GM21515 (cell line): ENCODE measurements at regions not wholly inside any gene's neighbourhood (a gene's known extent, or its start where the extent isn't known, plus 50 kb on each side); places are given as distances from the start of the nearest gene placed in this dataset.
"Not testable (repeated sequence)": the region's sequence is repeated elsewhere in the genome, so short reads cannot be mapped to it uniquely, and the experiment has no call there.

ENCODE experiments used
- ATAC-seq: cut with Tn5 transposase; IDR thresholded peaks from one replicate; pipeline ENCODE4 v1.9.1; 2021; ENCODE audit not compliant: unreplicated experiment

DNA sequence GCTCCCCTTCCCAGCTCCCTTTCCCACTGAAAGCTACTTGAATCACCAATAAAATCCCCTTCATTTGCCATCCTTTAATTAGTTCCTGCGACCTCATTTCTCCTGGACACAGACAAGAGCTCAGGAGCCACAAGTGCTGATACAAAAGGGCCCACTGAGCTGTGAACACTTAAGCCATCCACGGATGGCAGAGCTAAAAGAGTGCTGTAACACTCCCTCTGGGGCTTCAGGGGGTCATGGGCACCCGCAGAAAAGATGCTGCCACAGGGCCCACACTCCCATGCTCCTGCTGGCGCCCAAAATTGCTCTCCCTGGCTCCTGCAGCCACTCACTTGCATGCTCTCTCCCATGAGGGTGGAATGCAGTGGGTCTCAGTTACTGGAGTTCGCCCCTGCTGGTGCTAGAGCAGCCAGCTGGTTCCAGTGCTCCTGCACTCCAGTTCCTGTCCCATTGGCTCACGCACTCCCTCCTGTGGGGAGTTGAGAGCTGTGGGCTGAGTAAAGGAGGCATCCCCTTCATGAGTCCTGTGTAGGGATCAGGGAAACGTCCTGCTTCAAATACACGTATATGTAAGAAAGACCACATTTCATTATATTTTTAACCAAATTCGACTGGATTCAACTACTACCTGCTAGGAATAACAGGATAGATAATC lies 1291.0 kb downstream of the ARAP2 start:
- no peak for ATAC-seq

DNA sequence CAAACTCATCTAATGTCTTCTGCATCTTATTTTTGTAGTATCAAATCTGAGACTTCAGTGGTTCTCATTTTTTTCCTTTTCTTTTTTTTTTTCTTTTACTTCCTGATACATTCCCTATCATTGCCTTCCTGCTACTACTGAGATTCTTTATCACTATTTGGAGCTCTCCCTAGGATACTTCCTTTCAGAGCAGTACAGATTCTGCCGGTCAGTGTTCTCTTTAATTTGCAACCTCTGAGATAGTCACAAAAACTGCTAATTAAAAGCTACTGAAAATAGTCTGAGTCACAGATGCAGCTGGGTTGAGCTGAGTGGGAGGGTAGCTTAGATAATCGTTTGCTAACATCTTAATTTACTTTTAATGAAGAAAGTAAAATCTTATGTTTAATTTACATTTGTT lies 1279.7 kb downstream of the ARAP2 start:
- ATAC-seq: no peak

DNA sequence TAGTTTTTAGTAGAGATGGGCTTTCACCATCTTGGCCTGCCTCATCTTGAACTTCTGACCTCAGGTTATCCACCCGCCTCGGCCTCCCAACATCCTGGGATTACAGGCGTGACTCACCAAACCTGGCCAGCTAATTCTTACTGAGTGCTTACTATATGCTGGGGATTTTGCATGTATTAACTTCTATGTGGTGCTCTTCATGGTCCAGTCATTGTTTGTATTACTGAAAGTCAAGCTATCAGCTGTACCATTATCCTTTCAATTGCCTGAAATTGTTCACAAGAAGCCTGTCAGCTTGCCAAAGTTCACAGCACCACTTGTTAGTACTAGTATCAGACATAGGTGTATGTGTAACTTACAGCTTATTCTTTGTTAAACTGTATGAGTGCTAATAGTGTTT lies 1272.1 kb downstream of the ARAP2 start:
- ATAC-seq: no peak

DNA sequence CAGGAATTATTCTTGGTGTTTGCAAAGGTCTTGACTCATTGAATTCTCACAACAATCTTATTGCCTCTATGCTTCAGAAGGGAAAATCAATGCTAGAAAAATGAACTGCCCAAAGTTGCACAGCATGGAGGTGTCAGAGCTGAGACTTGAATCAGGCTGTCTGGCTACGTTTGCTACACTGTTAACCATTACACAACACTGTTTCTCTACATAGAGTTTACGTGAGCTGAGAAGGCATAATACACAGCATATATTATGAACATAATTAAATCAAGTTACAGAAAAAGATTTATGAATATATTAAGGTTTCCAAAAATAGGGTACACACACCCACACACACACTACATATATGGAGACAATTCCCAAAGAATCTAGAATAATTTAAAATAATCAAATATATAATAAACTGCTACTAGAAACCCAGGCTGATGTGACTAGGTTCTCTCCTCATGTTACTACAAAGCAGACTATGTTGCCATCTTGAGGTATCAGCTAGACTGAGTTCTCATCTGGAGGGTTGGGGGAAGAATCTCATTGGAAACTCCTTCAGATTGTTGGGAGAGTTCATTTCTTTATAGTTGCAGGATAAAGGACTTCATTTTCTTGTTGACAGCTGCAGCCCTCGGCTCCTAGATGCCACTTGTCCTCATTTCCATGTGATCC lies 1270.5 kb downstream of the ARAP2 start:
- no peak for ATAC-seq

DNA sequence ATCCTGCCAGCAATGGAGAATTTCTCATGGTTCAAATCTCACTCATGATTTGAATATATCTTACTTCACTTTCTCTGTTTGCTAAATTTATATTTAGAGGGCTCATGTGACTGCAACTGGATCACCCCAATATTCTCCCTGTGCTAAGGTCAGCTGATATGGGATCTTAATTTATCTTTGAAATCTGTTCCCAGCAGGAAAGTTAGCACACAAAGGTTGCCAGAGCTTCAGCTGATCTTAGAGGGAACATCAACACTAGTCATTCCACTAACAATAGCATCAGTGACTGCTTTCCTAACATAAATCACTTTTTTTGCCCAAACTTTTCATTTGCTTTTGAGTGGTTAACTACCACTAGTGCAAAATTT lies 1270.0 kb downstream of the ARAP2 start:
- ATAC-seq: no peak

DNA sequence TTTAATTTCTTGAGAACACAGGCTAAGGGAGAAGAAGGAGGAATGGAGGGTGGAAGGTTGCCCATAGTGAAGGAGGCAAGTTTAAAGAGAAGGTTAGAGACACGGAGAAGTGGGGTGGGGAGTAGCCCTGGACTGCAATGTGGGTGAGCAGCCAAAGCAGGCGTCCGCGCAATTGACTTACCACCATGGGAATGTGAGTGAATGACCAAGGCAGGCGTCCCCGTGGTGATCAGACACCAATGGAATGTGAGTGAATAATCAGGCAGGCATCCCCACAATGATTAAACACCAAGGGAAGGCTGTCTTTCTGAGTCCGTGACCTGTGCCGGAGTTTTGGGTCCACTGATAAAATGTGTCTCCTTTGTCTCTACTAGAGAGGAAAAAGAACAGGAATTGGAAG lies 1223.1 kb downstream of the ARAP2 start:
- not testable (repeated sequence) for ATAC-seq

DNA sequence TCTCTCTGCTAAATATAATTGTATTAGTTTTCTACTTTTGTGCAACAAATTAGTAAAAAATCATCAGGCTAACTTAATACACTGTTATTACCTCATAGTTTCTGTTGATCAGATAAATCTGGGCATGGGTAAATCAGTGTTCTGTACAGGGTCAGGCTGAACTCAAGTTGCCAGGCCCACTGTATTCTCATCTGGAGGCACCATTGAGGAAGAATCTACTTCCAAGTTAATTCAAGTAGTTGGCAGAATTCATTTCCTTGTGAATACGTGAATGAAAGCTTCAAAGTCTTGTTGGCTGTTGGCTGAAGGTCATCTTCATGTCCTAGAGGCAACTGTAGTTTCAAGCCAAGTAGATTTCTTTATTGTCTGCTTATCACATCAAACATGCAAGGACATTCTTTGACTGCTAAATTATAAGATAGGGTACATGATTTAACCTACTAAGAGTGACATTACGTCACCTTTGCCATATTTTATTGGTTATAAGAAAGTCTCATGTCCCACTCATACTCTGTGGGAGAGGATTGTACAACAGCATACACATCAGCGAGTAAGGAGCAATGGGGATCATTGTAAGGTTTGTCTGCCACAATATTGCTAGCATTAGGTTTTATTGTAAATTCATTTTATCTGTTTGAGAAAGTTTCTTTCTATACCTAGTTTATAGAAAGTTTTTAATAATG lies 1219.0 kb downstream of the ARAP2 start:
- no peak for ATAC-seq

DNA sequence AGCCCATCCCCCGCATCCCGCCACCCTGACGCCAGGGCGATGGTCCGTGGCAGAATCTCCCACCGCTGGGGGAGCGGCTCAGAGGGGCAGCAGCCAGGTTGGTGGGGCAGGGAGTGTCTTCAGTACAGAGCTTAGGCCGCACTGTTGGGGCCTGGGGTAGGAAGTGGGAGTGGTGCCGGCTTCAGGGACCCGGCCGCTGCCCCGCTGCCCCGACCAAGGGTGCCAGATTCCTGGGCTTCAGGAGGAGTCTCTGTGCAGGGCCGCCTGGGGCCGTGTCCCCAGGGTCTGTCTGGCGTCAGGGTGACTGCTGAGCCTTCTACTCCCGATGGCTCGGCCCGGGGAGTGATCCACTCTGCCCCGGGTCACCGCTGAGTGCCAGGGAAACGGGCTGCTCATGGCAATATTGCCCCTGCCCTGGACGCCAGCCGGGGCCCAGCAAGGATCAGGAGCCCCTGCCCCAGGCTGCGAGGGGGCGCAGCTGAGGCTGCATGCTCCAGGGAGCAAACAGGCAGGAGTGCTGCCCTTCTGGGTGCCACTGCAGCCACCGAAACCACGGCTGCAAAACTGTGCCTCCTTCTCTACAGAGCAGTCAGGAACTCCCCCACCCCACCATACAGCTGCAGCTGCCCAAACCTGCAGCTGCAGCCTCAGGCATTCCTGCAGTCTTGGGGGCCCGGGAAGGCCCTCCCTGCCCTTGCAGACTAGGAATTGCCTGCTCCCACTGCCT lies 1206.1 kb downstream of the ARAP2 start:
- ATAC-seq: no peak

DNA sequence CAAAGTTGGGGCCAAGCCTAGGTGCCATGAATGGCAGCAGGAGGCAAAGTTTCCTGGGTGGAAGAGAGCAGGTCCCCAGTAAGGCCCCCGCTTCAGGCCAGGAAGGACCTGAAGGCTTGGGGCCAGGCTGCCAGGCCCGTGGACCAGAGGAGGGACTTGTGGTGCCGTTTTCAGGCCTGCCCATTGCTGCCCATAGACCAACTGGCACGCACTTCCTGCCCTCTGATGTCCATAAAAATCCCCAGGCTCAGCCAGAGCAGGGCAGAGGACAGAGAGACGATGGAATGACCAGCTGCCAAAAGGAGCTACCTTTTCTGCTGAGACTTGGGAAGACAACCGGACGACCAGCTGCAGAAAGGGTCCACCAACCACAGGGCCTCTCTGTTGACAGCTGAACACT lies 1205.5 kb downstream of the ARAP2 start:
- ATAC-seq: no peak

DNA sequence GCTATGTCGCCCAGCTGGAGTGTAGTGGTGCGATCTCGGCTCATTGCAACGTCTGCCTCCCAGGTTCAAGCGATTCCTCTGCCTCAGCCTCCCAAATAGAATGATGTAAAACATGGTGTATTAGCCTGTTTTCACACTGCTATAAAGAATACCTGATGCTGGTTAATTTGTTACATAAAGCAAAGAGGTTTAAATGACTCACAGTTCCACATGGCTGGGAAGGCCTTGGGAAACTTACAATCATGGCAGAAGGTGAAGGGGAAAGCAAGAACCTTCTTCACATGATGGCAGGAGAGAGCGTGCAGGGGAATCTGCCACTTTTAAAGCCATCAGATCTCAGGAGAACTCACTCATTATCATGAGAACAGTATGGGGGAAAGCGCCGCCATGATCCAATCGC lies 1191.8 kb downstream of the ARAP2 start:
- no peak for ATAC-seq

DNA sequence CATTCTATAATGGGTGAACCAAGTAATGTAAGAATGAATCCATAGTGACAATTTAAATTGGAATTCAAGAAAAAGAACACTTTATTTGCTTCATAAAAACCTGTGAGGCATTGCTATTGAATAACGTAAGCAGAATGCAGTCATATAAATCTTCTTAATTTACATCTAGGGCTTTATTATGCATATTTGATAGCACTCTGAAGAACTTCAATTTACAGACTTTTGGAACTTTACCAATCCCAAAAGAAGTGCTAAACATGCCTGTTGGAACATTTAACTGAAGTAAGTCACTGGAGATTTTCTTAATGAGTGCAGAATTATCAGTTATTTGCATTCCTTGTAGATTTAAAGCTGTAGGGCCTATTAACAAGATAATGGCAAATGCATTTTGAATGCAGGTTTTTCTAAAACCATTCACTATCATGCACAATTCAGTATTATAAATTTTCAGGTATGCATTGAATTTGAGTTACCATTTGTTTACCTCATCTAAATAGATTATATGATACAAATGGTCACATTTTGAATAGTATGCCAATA lies 1181.2 kb downstream of the ARAP2 start:
- ATAC-seq: no peak

DNA sequence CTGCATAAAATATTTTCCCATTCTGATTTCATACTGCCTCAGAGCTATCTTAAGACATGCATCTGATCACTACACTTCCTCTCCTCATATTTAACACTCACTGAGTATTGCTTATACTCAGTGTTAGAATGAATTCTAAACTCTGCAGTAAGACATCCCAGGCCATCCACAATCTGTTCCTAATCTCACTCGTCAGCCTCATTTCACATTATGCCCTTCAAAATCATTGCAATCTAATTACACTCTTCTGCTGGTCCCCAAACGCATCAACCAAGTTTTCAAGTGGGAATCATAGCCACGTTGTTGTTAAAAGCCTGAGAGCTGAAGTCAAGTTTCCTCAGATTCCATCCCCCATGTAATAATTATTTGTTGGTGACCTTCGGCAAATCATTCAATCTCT lies 1177.9 kb downstream of the ARAP2 start:
- ATAC-seq: no peak

DNA sequence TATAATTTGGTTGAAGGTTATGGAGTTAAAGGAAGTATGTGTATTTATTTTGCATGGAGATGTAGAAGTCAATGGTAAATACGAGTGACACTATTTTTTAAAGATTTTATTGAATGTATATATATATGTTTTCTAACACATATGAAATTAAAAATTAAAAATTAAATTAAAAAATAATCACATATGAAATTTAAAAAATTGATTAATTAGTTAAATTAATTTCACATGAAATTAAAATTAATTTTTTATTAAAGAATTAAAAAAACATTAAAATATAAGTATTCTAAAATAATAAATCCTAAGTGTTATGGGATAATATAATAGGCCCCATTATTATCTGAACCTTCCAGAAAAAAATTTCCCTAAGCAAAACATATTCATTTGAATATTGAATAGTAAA lies 1163.5 kb downstream of the ARAP2 start:
- ATAC-seq: no peak

DNA sequence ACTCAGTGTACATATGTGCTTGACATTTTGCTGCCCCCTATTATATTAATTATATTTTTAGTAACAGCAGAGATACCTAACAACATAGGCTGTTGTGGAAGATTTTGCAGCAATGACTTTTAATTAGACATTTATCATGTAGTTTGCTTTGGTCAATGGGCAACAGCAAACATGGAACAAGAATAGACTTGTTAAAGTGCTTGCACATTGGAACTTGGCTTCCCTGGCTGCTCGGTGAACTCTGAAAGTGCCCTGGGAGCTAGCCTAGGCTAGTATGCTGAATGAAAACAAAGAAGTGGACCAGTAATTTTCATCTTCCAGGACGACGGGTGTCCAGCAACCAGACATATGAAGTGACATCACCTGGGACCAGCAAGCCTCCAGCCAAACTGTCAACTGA lies 1157.1 kb downstream of the ARAP2 start:
- ATAC-seq: no peak

DNA sequence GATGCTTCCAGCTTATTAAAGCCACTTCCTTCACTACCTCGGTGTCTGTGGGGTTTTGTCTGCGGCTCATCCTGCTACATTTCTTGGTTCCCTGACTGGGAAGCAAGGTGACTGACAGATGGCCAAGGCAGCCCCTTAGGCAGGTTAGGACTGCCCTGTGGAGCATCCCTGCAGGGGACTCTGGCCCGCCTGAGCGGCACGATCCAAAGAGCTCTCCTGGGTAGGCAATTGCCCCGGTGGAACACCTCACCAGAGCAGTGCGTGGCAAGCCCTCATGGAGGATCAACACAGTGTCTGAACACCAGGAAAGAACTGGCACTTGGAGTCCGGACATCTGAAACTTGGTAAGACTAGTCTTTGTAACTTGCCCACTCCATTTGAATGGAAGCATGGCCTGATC lies 1143.4 kb downstream of the ARAP2 start:
- no peak for ATAC-seq

DNA sequence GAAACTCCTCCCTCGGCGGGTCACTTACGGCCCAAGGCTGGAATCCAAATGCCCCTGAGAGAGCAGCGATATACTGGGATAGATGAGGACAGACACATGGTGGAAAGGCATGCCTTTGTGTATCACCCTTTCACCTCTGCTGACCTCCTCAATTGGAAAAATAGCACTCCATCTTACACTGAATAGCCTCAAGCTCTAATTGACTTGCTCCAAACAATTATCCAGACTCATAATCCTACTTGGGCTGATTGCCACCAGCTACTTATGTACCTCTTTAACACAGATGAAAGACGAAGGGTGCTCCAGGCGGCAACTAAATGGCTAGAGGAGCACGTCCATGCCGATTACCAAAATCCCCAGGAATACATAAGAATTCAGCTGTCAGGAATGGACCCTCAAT lies 1142.2 kb downstream of the ARAP2 start:
- ATAC-seq: no peak

DNA sequence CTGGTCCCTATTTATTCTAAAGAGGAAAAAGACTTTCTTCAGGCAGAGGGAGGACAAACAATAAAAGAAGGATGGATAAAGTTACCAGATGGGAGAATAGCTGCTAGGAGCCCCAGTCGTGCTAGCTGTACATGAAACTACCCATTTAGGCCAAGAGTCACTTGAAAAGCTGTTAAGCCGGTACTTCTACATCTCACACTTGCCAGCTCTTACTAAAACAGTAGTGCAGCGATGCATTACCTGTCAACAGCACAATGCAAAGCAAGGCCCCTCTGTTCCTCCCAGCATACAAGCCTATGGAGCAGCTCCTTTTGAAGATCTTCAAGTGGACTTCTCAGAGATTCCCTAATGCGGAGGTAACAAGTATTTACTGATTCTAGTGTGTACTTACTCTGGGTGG lies 1138.8 kb downstream of the ARAP2 start:
- no peak for ATAC-seq

DNA sequence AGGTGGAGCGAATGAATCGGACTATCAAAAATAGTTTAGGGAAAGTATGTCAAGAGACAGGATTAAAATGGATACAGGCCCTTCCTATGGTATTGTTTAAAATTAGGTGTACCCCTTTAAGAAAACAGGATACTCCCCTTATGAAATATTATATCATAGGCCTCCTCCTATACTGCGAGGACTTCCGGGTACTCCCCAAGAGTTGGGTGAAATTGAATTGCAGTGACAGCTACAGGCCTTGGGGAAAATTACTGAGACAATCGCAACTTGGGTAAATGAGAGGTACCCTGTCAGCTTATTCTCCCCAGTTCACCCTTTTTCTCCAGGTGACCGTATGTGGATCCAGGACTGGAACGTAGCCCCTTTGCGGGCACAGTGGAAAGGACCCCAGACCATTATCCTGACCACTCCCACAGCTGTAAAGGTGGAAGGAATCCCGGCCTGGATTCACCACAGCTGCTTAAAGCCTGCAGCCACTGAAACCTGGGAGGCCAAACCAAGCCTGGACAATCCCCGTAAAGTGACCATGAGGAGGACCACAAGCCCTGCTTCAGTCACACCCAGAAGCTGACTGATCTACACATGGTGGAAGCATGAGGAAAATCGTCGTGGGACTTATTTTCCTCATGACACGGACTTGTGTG lies 1138.1 kb downstream of the ARAP2 start:
- ATAC-seq: no peak

DNA sequence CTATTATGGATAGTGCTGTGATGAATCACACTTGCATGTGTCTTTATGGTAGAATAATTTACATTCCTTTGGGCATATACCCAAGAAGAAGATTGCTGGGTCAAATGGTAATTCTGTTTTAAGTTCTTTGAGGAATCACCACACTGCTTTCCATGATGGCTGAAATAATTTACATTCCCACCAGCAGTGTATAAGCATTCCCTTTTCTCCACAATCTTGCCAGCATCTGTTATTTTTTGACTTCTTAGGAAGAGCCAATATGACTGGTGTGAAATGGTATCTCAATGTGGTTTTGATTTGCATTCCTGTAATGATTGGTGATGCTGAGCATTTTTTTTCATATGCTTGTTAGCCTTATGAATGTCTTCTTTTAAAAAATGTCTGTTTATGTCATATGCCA lies 1120.2 kb downstream of the ARAP2 start:
- no peak for ATAC-seq

DNA sequence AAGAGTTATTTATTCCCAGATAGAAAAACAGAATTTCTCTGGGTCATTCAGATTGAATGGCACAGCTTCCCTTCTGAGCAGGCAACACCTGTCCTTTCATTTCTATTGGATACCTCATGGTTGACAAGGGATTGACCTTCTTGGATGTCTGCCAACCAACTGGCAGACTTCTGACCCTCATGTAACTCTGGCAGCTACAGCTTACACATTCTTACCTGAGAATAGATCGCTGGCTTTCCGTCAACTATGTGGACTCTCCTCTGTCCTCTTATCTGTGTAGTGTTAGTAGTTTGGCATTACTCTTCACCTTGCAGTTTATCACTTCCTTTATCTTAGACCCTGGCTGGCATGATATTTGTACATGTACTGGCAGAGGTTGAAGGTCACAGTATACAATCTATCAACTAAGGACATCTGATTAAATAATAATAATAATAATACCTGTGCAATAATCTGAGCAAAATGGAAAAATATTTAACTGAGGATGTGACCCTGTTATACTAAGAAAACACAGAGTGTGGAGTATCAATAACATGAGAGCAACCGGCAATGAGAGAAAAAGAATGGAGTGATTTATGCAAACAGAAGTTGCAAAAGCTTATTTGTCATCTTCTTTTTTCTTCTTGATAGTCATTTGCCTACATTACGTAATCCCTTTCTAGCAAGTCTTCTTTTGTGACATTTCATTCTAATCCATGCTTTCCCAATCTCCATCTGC lies 1118.2 kb downstream of the ARAP2 start:
- no peak for ATAC-seq

DNA sequence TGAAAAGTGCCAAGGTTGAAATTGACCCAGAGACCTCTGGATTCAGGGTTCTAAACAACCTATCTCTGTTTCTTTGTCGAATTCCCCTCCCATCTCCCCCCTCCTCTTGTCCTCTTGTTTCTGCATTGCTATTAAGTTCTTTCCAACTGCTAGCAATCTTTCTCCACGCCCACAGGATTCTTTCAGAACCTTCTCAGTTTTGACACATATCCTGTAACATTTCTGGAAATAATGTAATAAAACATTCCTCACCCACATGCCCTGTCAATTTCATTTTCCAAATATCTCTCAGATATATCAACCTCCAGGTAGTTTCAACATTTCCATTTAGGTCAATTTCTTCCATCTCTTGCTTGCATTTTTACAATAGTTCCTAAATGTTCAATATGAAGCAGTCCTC lies 1105.9 kb downstream of the ARAP2 start:
- ATAC-seq: no peak
